GM23248 (cell line): ENCODE measurements at regions not wholly inside any gene's neighbourhood (a gene's known extent, or its start where the extent isn't known, plus 50 kb on each side); places are given as distances from the start of the nearest gene placed in this dataset.

Experiments
- DNase-seq: peaks from one replicate; pipeline ENCODE4 v3.0.0-alpha.2; 2015
- H2AFZ ChIP-seq: fragments of 200-600 bp; sonication (generic); 2 replicates; pipeline ENCODE4 v1.6.1; 2016; ENCODE audit warnings: antibody characterized with exemption
- H3F3A ChIP-seq: fragments of 200-600 bp; sonication (generic); 2 replicates; pipeline ENCODE4 v1.6.1; 2016; ENCODE audit warnings: mild to moderate bottlenecking, antibody characterized with exemption, mixed run types; ENCODE audit not compliant: insufficient read depth
- H3K27ac ChIP-seq: fragments of 200-600 bp; sonication (generic); 2 replicates; pipeline ENCODE4 v1.5.1; 2016; ENCODE audit warnings: mild to moderate bottlenecking
- H3K27me3 ChIP-seq: fragments of 200-600 bp; sonication (generic); replicated peaks from 2 replicates; pipeline ENCODE4 v1.6.1; 2016; ENCODE audit warnings: mild to moderate bottlenecking; ENCODE audit not compliant: insufficient read depth
- H3K36me3 ChIP-seq: fragments of 200-600 bp; sonication (generic); 2 replicates; pipeline ENCODE4 v1.6.1; 2016; ENCODE audit warnings: low read depth, mild to moderate bottlenecking
- H3K4me1 ChIP-seq: fragments of 200-600 bp; sonication (generic); 2 replicates; pipeline ENCODE4 v1.6.1; 2016; ENCODE audit warnings: mild to moderate bottlenecking; ENCODE audit not compliant: insufficient read depth
- H3K4me2 ChIP-seq: fragments of 200-600 bp; sonication (generic); one replicate; pipeline ENCODE4 v1.6.1; 2016; ENCODE audit warnings: mild to moderate bottlenecking; ENCODE audit not compliant: unreplicated experiment
- H3K4me3 ChIP-seq: fragments of 200-600 bp; sonication (generic); 2 replicates; pipeline ENCODE4 v1.5.1; 2016; ENCODE audit warnings: mild to moderate bottlenecking
- H3K79me2 ChIP-seq: fragments of 200-600 bp; sonication (generic); 2 replicates; pipeline ENCODE4 v1.6.1; 2016; ENCODE audit warnings: mild to moderate bottlenecking; ENCODE audit not compliant: insufficient read depth
- H3K9ac ChIP-seq: fragments of 200-600 bp; sonication (generic); 2 replicates; pipeline ENCODE4 v1.6.1; 2016; ENCODE audit warnings: mild to moderate bottlenecking
- H3K9me2 ChIP-seq: fragments of 200-600 bp; sonication (generic); 2 replicates; pipeline ENCODE4 v1.6.1; 2016; ENCODE audit warnings: mixed run types, mild to moderate bottlenecking, moderate library complexity; ENCODE audit not compliant: insufficient read depth
- H3K9me3 ChIP-seq: fragments of 200-600 bp; sonication (generic); one replicate; pipeline ENCODE4 v1.6.1; 2017; ENCODE audit warnings: low read depth
- H4K20me1 ChIP-seq: fragments of 200-600 bp; sonication (generic); 2 replicates; pipeline ENCODE4 v1.6.0; 2016; ENCODE audit not compliant: insufficient read depth
- EZH2 ChIP-seq: fragments of 200-600 bp; sonication (generic); IDR thresholded peaks from 2 replicates; pipeline ENCODE4 v1.6.1; 2018; ENCODE audit warnings: antibody characterized with exemption, mild to moderate bottlenecking; ENCODE audit not compliant: insufficient read depth, poor library complexity, severe bottlenecking
- EZH2phosphoT487 ChIP-seq: fragments of 200-600 bp; sonication (generic); IDR thresholded peaks from 2 replicates; pipeline ENCODE4 v1.6.1; 2018; ENCODE audit warnings: antibody characterized with exemption, moderate library complexity, mild to moderate bottlenecking, low read depth; ENCODE audit not compliant: insufficient read depth
- WGBS, 2 experiments: methylation state at CpG; one replicate each; pipeline ENCODE4 v1.1.6; 2015 to 2017; ENCODE audit warnings: low lambda C conversion rate in 2 of 2, low coverage in 1 of 2; ENCODE audit errors: missing lambda C conversion rate in 2 of 2; 5-methylcytosine and 5-hydroxymethylcytosine counted together
- in situ Hi-C: fragments of 300-500 bp; cut with MboI; formaldehyde crosslinking; loops from 2 replicates; pipeline ENCODE4 v1.15.0; 2020

DNA sequence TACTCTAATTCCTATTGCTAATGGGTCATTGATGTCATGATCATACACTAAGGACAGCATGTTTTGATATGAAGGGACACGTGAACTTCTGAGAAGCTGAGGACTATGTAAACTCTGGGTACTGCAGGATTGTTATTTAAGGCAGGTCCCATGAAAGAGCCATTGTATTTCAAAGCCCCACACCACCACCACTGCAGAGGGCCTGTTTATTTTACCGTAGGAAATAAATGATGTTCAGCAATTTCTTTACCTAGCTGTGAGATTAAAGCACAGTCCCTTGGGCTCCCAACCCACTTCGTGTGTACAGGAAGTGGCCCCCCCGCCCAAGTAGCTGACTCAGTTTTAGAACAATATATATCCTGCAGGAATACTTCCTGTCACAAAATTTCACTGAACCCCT is 89.8 kb upstream of the ACSL4 start:
- 46 to 50% methylated on average over 4 of the region's 4 CpGs for WGBS, 2 experiments
- H3K4me2 ChIP-seq, result no peak overlapping the region
- no peaks in the 10 kb centered on the region for H4K20me1 ChIP-seq
- H2AFZ ChIP-seq, result no peak overlapping the region
- H3K79me2 ChIP-seq, result no peaks in the 10 kb centered on the region
- H3K27me3 ChIP-seq, result no peaks in the 10 kb centered on the region
- no peaks in the 10 kb centered on the region for H3K9me3 ChIP-seq
- no peak overlapping the region for H3K27ac ChIP-seq
- no peak overlapping the region for H3K9ac ChIP-seq
- H3K36me3 ChIP-seq, result no peaks in the 10 kb centered on the region
- H3K4me1 ChIP-seq, result peaks cover 14% of the 10 kb centered on the region; the same call in 1 of the 2 replicates
- H3K9me2 ChIP-seq, result no peaks in the 10 kb centered on the region
- in situ Hi-C loops, result no loop called here
- H3F3A ChIP-seq, result peaks cover 13% of the 10 kb centered on the region
- no peak for DNase-seq
- TF ChIP-seq EZH2phosphoT487, result no peak
- TF ChIP-seq EZH2, result no peak
- no peak overlapping the region for H3K4me3 ChIP-seq

DNA sequence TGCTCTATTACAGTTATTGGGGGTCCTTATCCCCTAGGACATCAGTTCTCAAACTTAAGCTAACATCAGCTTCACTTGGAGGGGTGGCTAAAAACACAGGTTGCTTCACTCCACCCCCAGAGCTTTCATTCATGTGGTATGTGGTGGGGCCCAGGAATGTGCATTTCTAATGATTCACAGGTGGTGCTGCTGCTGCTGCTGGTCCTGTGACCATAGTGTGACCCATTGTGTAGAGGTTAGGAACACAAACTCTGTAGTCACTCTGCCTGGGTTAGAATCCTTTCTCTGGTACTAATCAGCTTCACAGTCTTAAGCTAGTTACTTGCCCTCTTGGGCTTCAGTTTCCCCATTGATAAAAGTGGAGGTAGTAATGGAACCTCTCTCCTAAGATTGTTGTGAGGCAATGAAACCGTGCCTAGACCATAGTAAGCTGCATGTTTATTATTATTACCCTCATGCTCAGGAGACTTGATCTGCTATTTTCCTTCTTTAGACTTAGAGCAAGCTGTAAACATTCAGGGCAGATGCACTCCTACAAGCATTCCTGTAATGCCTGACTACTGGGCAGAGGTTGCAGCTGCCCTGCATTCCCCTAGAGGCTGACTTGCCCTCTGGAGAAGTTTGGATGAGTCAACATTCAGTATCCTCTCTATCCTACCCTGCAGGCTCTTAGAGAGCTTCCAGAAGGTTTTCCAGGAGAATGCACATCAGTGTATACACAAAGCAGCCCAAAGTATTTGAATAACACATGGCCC is 94.1 kb upstream of the ACSL4 start:
- Histone ChIP-seq H3K36me3 (no peaks in the 10 kb centered on the region), H3K79me2 (no peaks in the 10 kb centered on the region), H3K27ac (peak overlapping the region; percentile 71), H3K9me3 (no peaks in the 10 kb centered on the region), H4K20me1 (no peaks in the 10 kb centered on the region), H3K9ac (0 out of 2 replicates have a peak overlapping the region, but pooled peaks have one; percentile 30), H3K27me3 (no peaks in the 10 kb centered on the region), H3F3A (peaks cover 13% of the 10 kb centered on the region), H3K4me1 (peaks cover 25% of the 10 kb centered on the region), H3K4me2 (peak overlapping the region; percentile 68), H3K9me2 (no peaks in the 10 kb centered on the region), H3K4me3 (peak overlapping the region; percentile 13; the same call in 1 of the 2 replicates), H2AFZ (no peak overlapping the region)
- TF ChIP-seq EZH2phosphoT487, result no peak
- no peak for TF ChIP-seq EZH2
- 0% methylated on average over 1 of the region's 1 CpG for WGBS, 2 experiments
- peak; percentile 81 for DNase-seq
- in situ Hi-C loops, result no loop called here

DNA sequence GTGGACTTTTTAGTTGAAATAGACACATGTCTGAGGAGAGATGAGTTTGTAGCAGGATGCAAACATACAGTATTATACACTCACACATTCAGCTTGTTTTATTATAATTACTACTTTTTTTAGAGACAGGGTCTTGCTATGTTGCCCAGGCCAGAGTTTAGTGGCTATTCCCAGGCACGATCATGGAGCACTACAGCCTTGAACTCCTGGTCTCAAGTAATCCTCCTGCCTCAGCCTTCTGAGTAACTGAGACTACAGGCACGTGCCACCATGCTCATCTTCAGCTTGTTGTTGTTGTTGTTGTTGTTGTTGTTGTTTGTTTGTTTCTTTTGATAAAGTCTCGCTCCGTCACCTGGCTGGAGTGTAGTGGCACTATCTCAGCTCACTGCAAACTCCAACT is 94.7 kb upstream of the ACSL4 start:
- Histone ChIP-seq H3K36me3 (no peaks in the 10 kb centered on the region), H2AFZ (no peak overlapping the region), H3K79me2 (no peaks in the 10 kb centered on the region), H3K9ac (no peak overlapping the region), H3K4me1 (peaks cover 25% of the 10 kb centered on the region), H3K4me2 (peak overlapping the region; percentile 68), H4K20me1 (no peaks in the 10 kb centered on the region), H3K27me3 (no peaks in the 10 kb centered on the region), H3F3A (peaks cover 13% of the 10 kb centered on the region), H3K9me3 (no peaks in the 10 kb centered on the region), H3K27ac (0 out of 2 replicates have a peak overlapping the region, but pooled peaks have one; percentile 71), H3K4me3 (0 out of 2 replicates have a peak overlapping the region, but pooled peaks have one; percentile 13), H3K9me2 (no peaks in the 10 kb centered on the region)
- DNase-seq, result no peak
- in situ Hi-C loops, result no loop called here
- TF ChIP-seq EZH2 (no peak), EZH2phosphoT487 (no peak)
- WGBS, 2 experiments, result 83 to 85% methylated on average over 4 of the region's 4 CpGs

DNA sequence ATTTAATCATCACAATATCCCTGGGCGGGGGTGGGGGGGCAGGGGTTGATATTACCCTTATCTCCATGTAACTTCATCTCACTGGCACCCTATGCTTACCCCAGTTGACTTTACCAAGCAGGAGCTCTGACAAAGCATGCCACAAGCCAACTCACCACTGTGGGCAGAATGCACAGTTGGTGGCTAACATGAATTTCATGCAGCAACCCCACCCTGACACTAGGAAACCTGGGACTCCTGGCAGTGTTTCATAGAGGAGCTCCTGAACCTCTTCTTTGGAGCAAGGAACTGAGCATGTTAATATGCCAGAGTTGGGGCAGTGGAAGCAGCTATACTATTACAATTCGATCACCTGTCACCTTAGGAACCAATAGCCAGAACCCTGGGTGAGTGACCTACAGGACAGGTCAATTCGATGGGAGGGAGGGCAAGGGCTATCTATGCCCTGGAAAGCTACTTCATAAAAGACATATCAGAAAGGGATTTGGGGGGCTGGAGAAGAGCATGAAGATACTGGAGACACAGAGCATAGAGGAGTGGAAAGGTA is 97.2 kb upstream of the ACSL4 start:
- Histone ChIP-seq H3K9me3 (no peaks in the 10 kb centered on the region), H3K27ac (no peak overlapping the region), H3K27me3 (no peaks in the 10 kb centered on the region), H2AFZ (no peak overlapping the region), H3K79me2 (no peaks in the 10 kb centered on the region), H3K36me3 (no peaks in the 10 kb centered on the region), H3K9ac (no peak overlapping the region), H4K20me1 (no peaks in the 10 kb centered on the region), H3K4me2 (no peak overlapping the region), H3K4me3 (no peak overlapping the region), H3K4me1 (peaks cover 25% of the 10 kb centered on the region), H3K9me2 (no peaks in the 10 kb centered on the region), H3F3A (peaks cover 13% of the 10 kb centered on the region)
- TF ChIP-seq EZH2 (no peak), EZH2phosphoT487 (no peak)
- WGBS, 2 experiments, result 50 to 72% methylated on average over 2 to 3 of the region's 3 CpGs
- in situ Hi-C loops, result no loop called here
- DNase-seq, result peak; percentile 6
